GM12878 (cell line): ENCODE measurements at regions not wholly inside any gene's neighbourhood (a gene's known extent, or its start where the extent isn't known, plus 50 kb on each side); places are given as distances from the start of the nearest gene placed in this dataset.

Experiments
- ATAC-seq: fragments of 200-7000 bp; cut with Tn5 transposase; 3 replicates; pipeline ENCODE4 v1.9.1; 2020; ENCODE audit warnings: mild to moderate bottlenecking, moderate library complexity
- BruUV-seq: library from RNA; stranded (reverse); fragments of 400-500 nt; replicated peaks from 2 replicates; lab custom pipeline; 2021; lab: Mats Ljungman, UMichigan
- CTCF ChIA-PET: fragments of 300-600 bp; sonication (Branson Sonifier 250); formaldehyde crosslinking; extraction: SDS; loops from one replicate; lab custom pipeline; 2021; ENCODE audit warnings: inconsistent platforms; lab: Yijun Ruan, JAX
- POLR2A ChIA-PET: fragments of 350-600 bp; formaldehyde crosslinking; extraction: SDS; loops from one replicate; lab custom pipeline; 2021; ENCODE audit warnings: inconsistent platforms; lab: Charles Lee
- RAD21 ChIA-PET: fragments of 300-600 bp; sonication (Branson Sonifier 250); formaldehyde crosslinking; loops from one replicate; lab custom pipeline; 2023; ENCODE audit warnings: antibody characterized with exemption; ENCODE audit not compliant: unreplicated experiment; lab: Charles Lee
- SMC1A ChIA-PET: fragments of 300-600 bp; sonication (Branson Sonifier 250); formaldehyde crosslinking; loops from one replicate; lab custom pipeline; 2023; ENCODE audit not compliant: unreplicated experiment, uncharacterized antibody; lab: Charles Lee
- DNase-seq: peaks from one replicate; pipeline ENCODE4 v3.0.0-alpha.2; 2011; ENCODE audit warnings: low read depth, low spot score
- FAIRE-seq: peaks from 3 replicates; lab custom pipeline; 2011; peaks lifted over from hg19 to GRCh38; lab: Jason Lieb, UNC
- H2AFZ ChIP-seq: 2 replicates; pipeline ENCODE4 v1.6.0; 2011; ENCODE audit warnings: low read depth, low read length, control low read depth; ENCODE audit not compliant: control insufficient read depth
- H3K27ac ChIP-seq: 2 replicates; pipeline ENCODE4 v1.5.1; 2011; ENCODE audit warnings: control low read depth; ENCODE audit not compliant: control insufficient read depth, insufficient read depth
- H3K27me3 ChIP-seq, 2 experiments: replicated peaks in 1 of 2; 2 replicates each; pipeline versions ENCODE4 v1.6.0 to v1.6.1; 2011; ENCODE audit warnings: low read length in 1 of 2; ENCODE audit not compliant: control insufficient read depth in 2 of 2, insufficient read depth in 2 of 2
- H3K36me3 ChIP-seq, 2 experiments: 2 replicates each; pipeline ENCODE4 v1.5.1; 2011; ENCODE audit warnings: low read length in 1 of 2; ENCODE audit not compliant: control insufficient read depth in 2 of 2, insufficient read depth in 2 of 2
- H3K4me1 ChIP-seq: 2 replicates; pipeline ENCODE4 v1.6.1; 2011; ENCODE audit warnings: mild to moderate bottlenecking, low read length, moderate library complexity, mixed read lengths; ENCODE audit not compliant: control insufficient read depth, insufficient read depth
- H3K4me2 ChIP-seq: 2 replicates; pipeline ENCODE4 v1.6.0; 2011; ENCODE audit warnings: control low read depth; ENCODE audit not compliant: control insufficient read depth, insufficient read depth
- H3K4me3 ChIP-seq: fragments of 200-600 bp; sonication (generic); 2 replicates; pipeline ENCODE4 v1.5.1; 2016
- H3K79me2 ChIP-seq: 2 replicates; pipeline ENCODE4 v1.6.0; 2011; ENCODE audit warnings: low read length; ENCODE audit not compliant: control insufficient read depth, insufficient read depth
- H3K9ac ChIP-seq: 2 replicates; pipeline ENCODE4 v1.8.0; 2011; ENCODE audit warnings: low read length, control low read depth, mixed read lengths; ENCODE audit not compliant: control insufficient read depth, insufficient read depth
- H3K9me3 ChIP-seq: replicated peaks from 3 replicates; pipeline ENCODE4 v1.5.1; 2011; ENCODE audit warnings: mild to moderate bottlenecking, low read length; ENCODE audit not compliant: control insufficient read depth, insufficient read depth
- H4K20me1 ChIP-seq: 2 replicates; pipeline ENCODE4 v1.6.0; 2011; ENCODE audit not compliant: control insufficient read depth, insufficient read depth
- ATF3 ChIP-seq: IDR thresholded peaks from 2 replicates; pipeline ENCODE4 v1.6.1; 2011; ENCODE audit warnings: low read depth, mild to moderate bottlenecking, low read length, moderate library complexity, borderline replicate concordance; ENCODE audit errors: extremely low read depth
- BCL11A ChIP-seq: IDR thresholded peaks from 2 replicates; pipeline ENCODE4 v1.6.1; 2011; ENCODE audit warnings: low read depth, low read length
- EP300 ChIP-seq, 2 experiments: fragments of 150-350 bp in 1 of 2; IDR thresholded peaks; 2 replicates each; pipeline ENCODE4 v1.6.1; 2011 to 2012; ENCODE audit warnings: low read depth in 2 of 2, low read length in 2 of 2, borderline replicate concordance in 1 of 2, improper control_type of control experiment in 1 of 2, inconsistent platforms in 1 of 2; ENCODE audit not compliant: control insufficient read depth in 1 of 2
- FOS ChIP-seq: IDR thresholded peaks from 3 replicates; pipeline ENCODE4 v1.6.1; 2011; ENCODE audit warnings: borderline replicate concordance; ENCODE audit not compliant: insufficient read length; ENCODE audit errors: extremely low read depth
- HDAC6 ChIP-seq: fragments of 200-600 bp; sonication (generic); IDR thresholded peaks from one replicate; pipeline ENCODE4 v1.8.0; 2017; ENCODE audit warnings: antibody characterized with exemption; ENCODE audit not compliant: unreplicated experiment
- IRF5 ChIP-seq: fragments of 450-650 bp; IDR thresholded peaks from 2 replicates; pipeline ENCODE4 v1.6.1; 2017; ENCODE audit warnings: borderline replicate concordance
- LARP7 ChIP-seq: fragments of 450-650 bp; IDR thresholded peaks from 2 replicates; pipeline ENCODE4 v1.6.1; 2017; ENCODE audit warnings: mild to moderate bottlenecking
- MYB ChIP-seq: fragments of 150-350 bp; IDR thresholded peaks from 2 replicates; pipeline ENCODE4 v1.6.1; 2014; ENCODE audit warnings: mild to moderate bottlenecking, low read depth, low read length, borderline replicate concordance
- NFYA ChIP-seq: IDR thresholded peaks from 2 replicates; pipeline ENCODE4 v1.6.1; 2011; ENCODE audit warnings: low read depth, mild to moderate bottlenecking, low read length, improper control_type of control experiment, borderline replicate concordance
- NR2C2 ChIP-seq: IDR thresholded peaks from 2 replicates; pipeline ENCODE4 v1.6.1; 2011; ENCODE audit warnings: borderline replicate concordance, low read depth; ENCODE audit not compliant: control insufficient read depth, insufficient read length
- NR2F1 ChIP-seq: fragments of 450-650 bp; conservative IDR thresholded peaks from 2 replicates; pipeline ENCODE4 v1.6.1; 2017; ENCODE audit warnings: mild to moderate bottlenecking
- NRF1 ChIP-seq: conservative IDR thresholded peaks from 2 replicates; pipeline ENCODE4 v1.6.1; 2011; ENCODE audit warnings: mild to moderate bottlenecking, low read depth, low read length, improper control_type of control experiment
- PAX8 ChIP-seq: fragments of 450-650 bp; IDR thresholded peaks from 2 replicates; pipeline ENCODE4 v1.6.1; 2017; ENCODE audit warnings: mild to moderate bottlenecking, moderate library complexity
- POLR2AphosphoS5 ChIP-seq: IDR thresholded peaks from 2 replicates; pipeline ENCODE4 v1.6.1; 2011; ENCODE audit warnings: mild to moderate bottlenecking, low read length, inconsistent platforms
- POU2F2 ChIP-seq: IDR thresholded peaks from 3 replicates; pipeline ENCODE4 v1.6.1; 2011; ENCODE audit warnings: low read depth, mild to moderate bottlenecking, low read length, borderline replicate concordance
- RB1 ChIP-seq: fragments of 450-650 bp; formaldehyde crosslinking; IDR thresholded peaks from 2 replicates; pipeline ENCODE4 v1.6.1; 2017; ENCODE audit warnings: mild to moderate bottlenecking, borderline replicate concordance
- USF1 ChIP-seq: IDR thresholded peaks from 2 replicates; pipeline ENCODE4 v1.6.1; 2011; ENCODE audit warnings: borderline replicate concordance, low read depth, mild to moderate bottlenecking, moderate library complexity, mixed read lengths, low read length; ENCODE audit not compliant: insufficient read depth; ENCODE audit errors: extremely low read length
- ZBTB11 ChIP-seq: fragments of 450-650 bp; formaldehyde crosslinking; IDR thresholded peaks from 2 replicates; pipeline ENCODE4 v1.5.0; 2022; ENCODE audit warnings: mild to moderate bottlenecking, missing genetic modification characterization
- ZNF24 ChIP-seq: fragments of 450-650 bp; IDR thresholded peaks from 2 replicates; pipeline ENCODE4 v1.6.1; 2017; ENCODE audit warnings: antibody characterized with exemption, mild to moderate bottlenecking
- WGBS: methylation state at CpG from one replicate; pipeline ENCODE4 v1.1.6; 2016; ENCODE audit warnings: low lambda C conversion rate; ENCODE audit not compliant: insufficient replicate concordance, insufficient coverage; ENCODE audit errors: missing lambda C conversion rate; 5-methylcytosine and 5-hydroxymethylcytosine counted together
- in situ Hi-C: fragments of 300-500 bp; cut with MboI; formaldehyde crosslinking; loops from 9 replicates; pipeline ENCODE4 v1.14.3; 2018; ENCODE audit warnings: mixed read lengths
- intact Hi-C: fragments of 100-400 bp; cut with micrococcal nuclease; formaldehyde crosslinking; loops from one replicate; pipeline ENCODE4 v1.14.2; 2022; ENCODE audit not compliant: unreplicated experiment

GRCh38 chr18:68102117-68102516 is 585.6 kb upstream of the DSEL start (continued):
- TF ChIP-seq IRF5 (no peak), MYB (no peak), NR2C2 (no peak)

GRCh38 chr18:68098655-68099054 is 582.1 kb upstream of the DSEL start:
- no peak overlapping the region for H3K9ac ChIP-seq
- H3K27me3 ChIP-seq: no peaks in the 10 kb centered on the region
- CTCF ChIA-PET: no interaction called here
- no peak overlapping the region for H3K4me3 ChIP-seq
- 26% methylated on average over 3 of the region's 3 CpGs for WGBS
- H2AFZ ChIP-seq: no peak overlapping the region
- no peaks in the 10 kb centered on the region for H4K20me1 ChIP-seq
- no peak for ATAC-seq
- H3K4me1 ChIP-seq: no peaks in the 10 kb centered on the region
- H3K9me3 ChIP-seq: no peaks in the 10 kb centered on the region
- in situ Hi-C loops: no loop called here
- no peak for TF ChIP-seq PAX8
- TF ChIP-seq USF1: no peak
- TF ChIP-seq NR2F1: no peak
- no peak for TF ChIP-seq POLR2AphosphoS5
- TF ChIP-seq ATF3: no peak
- TF ChIP-seq BCL11A: no peak
- TF ChIP-seq FOS: no peak
- TF ChIP-seq LARP7: no peak
- no peak for TF ChIP-seq NRF1
- no peak for TF ChIP-seq POU2F2
- no peak for TF ChIP-seq EP300 (IDR thresholded peaks at IDR 0.05; ENCODE audit: borderline replicate concordance in 1 of 2, control insufficient read depth in 1 of 2, low read depth in 2 of 2, low read length in 2 of 2)
- TF ChIP-seq NFYA: no peak
- TF ChIP-seq ZBTB11 (CRISPR knock-in tag): no peak
- TF ChIP-seq ZNF24: no peak
- no peak for TF ChIP-seq RB1
- no peak for TF ChIP-seq HDAC6
- TF ChIP-seq, all 136 proteins: peak for 0
- intact Hi-C loops: no loop called here
- FAIRE-seq (no peak), DNase-seq (no peak)
- H3K36me3 ChIP-seq: no peaks in the 10 kb centered on the region
- no TSS peak for BruUV-seq
- no peak overlapping the region for H3K27ac ChIP-seq
- H3K79me2 ChIP-seq: no peaks in the 10 kb centered on the region
- SMC1A ChIA-PET: no interaction called here
- POLR2A ChIA-PET: no interaction called here
- RAD21 ChIA-PET: no interaction called here
- no peak overlapping the region for H3K4me2 ChIP-seq
